ENCODE measurements at regions not wholly inside any gene's neighbourhood (a gene's known extent, or its start where the extent isn't known, plus 50 kb on each side); places are given as distances from the start of the nearest gene placed in this dataset.

GRCh38 chr7:10312942-10313341 is 660.7 kb upstream of the PHF14 start:
- TF ChIP-seq CTCF (IDR thresholded peaks at IDR 0.05; ENCODE audit: low read length) = no peak
- no peak for TF ChIP-seq EZH2 (optimal IDR thresholded peaks at IDR 0.05; ENCODE audit: low read depth, low read length)

All from MM.1S (cell line).